Upper lobe of right lung (tissue), 1 donor: ENCODE measurements at regions not wholly inside any gene's neighbourhood (a gene's known extent, or its start where the extent isn't known, plus 50 kb on each side); places are given as distances from the start of the nearest gene placed in this dataset.

Experiments used
- ATAC-seq: fragments of 200-7000 bp; cut with Tn5 transposase; one replicate; pipeline ENCODE4 v1.9.1; 2020; ENCODE audit warnings: mild to moderate bottlenecking, moderate library complexity
- DNase-seq: peaks from one replicate; pipeline ENCODE4 v3.0.0-alpha.2; 2020
- H3K27ac ChIP-seq: fragments of 200-600 bp; one replicate; pipeline ENCODE4 v1.8.0; 2022
- H3K27me3 ChIP-seq: fragments of 200-600 bp; one replicate; pipeline ENCODE4 v1.8.0; 2022; ENCODE audit warnings: mild to moderate bottlenecking
- H3K36me3 ChIP-seq: fragments of 200-600 bp; one replicate; pipeline ENCODE4 v1.8.0; 2022
- H3K4me1 ChIP-seq: fragments of 200-600 bp; one replicate; pipeline ENCODE4 v1.8.0; 2022
- H3K4me3 ChIP-seq: fragments of 200-600 bp; one replicate; pipeline ENCODE4 v1.8.0; 2022; ENCODE audit warnings: mild to moderate bottlenecking
- H3K9me3 ChIP-seq: fragments of 200-600 bp; one replicate; pipeline ENCODE4 v1.8.0; 2022
- intact Hi-C: fragments of 100-400 bp; cut with DNase I; formaldehyde crosslinking; loops from one replicate; pipeline ENCODE4 v1.11.0; 2022
- TF ChIP-seq, protein P1 (sequence below): fragments of 200-600 bp; IDR thresholded peaks from one replicate; pipeline ENCODE4 v1.8.0; 2022; ENCODE audit warnings: antibody characterized with exemption
- donor health status: DM: no; HTN: yes; CAD: no; lungs with severe emphysema.

GRCh38 chr15:46365572-46365971 is 730.7 kb downstream of the SQOR start:
- ATAC-seq (no peak), DNase-seq (no peak)
- Histone ChIP-seq H3K9me3 (no peaks in the 10 kb centered on the region), H3K36me3 (no peaks in the 10 kb centered on the region), H3K4me3 (no peak overlapping the region), H3K27ac (no peak overlapping the region), H3K4me1 (no peaks in the 10 kb centered on the region), H3K27me3 (no peaks in the 10 kb centered on the region)
- intact Hi-C loops = no loop called here
- TF ChIP-seq, protein P1, sequence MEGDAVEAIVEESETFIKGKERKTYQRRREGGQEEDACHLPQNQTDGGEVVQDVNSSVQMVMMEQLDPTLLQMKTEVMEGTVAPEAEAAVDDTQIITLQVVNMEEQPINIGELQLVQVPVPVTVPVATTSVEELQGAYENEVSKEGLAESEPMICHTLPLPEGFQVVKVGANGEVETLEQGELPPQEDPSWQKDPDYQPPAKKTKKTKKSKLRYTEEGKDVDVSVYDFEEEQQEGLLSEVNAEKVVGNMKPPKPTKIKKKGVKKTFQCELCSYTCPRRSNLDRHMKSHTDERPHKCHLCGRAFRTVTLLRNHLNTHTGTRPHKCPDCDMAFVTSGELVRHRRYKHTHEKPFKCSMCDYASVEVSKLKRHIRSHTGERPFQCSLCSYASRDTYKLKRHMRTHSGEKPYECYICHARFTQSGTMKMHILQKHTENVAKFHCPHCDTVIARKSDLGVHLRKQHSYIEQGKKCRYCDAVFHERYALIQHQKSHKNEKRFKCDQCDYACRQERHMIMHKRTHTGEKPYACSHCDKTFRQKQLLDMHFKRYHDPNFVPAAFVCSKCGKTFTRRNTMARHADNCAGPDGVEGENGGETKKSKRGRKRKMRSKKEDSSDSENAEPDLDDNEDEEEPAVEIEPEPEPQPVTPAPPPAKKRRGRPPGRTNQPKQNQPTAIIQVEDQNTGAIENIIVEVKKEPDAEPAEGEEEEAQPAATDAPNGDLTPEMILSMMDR = no peak

GRCh38 chr15:46366360-46367007 is 731.7 kb downstream of the SQOR start:
- Histone ChIP-seq H3K27ac (no peak overlapping the region), H3K27me3 (no peaks in the 10 kb centered on the region), H3K4me3 (no peak overlapping the region), H3K9me3 (no peaks in the 10 kb centered on the region), H3K36me3 (no peaks in the 10 kb centered on the region), H3K4me1 (no peaks in the 10 kb centered on the region)
- no peak for ATAC-seq
- intact Hi-C loops = no loop called here
- no peak for DNase-seq
- TF ChIP-seq, protein P1 = no peak

- DNase-seq (no peak), ATAC-seq (no peak)
- H3K27me3 ChIP-seq = no peaks in the 10 kb centered on the region
- no peaks in the 10 kb centered on the region for H3K4me1 ChIP-seq
- no peaks in the 10 kb centered on the region for H3K9me3 ChIP-seq
- TF ChIP-seq, protein P1 = no peak
- no peaks in the 10 kb centered on the region for H3K36me3 ChIP-seq
- intact Hi-C loops = no loop called here
- H3K4me3 ChIP-seq = no peak overlapping the region
- no peak overlapping the region for H3K27ac ChIP-seq
Observed at GRCh38 chr15:46383978-46384377, 749.1 kb downstream of the SQOR start.

DNA sequence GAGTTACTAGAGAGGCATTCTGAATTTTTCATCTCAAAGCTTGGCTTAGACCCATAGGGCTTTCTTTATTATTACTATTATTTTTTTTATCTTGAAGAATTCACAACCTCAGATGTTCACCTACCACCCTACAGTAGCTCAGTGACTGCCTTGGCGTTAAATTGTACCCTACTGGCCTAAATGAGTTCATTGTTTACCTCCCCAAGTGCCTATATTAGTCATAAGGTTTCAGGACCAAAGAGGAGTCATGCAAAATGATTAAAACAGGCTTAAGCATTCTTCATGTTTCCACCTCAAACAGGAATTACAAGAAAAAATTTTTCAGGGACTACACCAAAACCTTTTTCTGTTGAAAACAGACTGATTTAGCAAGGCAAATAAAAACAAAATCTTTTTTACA is 751.5 kb downstream of the SQOR start:
- H3K4me3 ChIP-seq = no peak overlapping the region
- no peaks in the 10 kb centered on the region for H3K27me3 ChIP-seq
- no peaks in the 10 kb centered on the region for H3K4me1 ChIP-seq
- H3K36me3 ChIP-seq = no peaks in the 10 kb centered on the region
- no peak for ATAC-seq
- TF ChIP-seq, protein P1 = no peak
- intact Hi-C loops = no loop called here
- peaks cover 7% of the 10 kb centered on the region for H3K9me3 ChIP-seq
- DNase-seq = no peak
- H3K27ac ChIP-seq = no peak overlapping the region

DNA sequence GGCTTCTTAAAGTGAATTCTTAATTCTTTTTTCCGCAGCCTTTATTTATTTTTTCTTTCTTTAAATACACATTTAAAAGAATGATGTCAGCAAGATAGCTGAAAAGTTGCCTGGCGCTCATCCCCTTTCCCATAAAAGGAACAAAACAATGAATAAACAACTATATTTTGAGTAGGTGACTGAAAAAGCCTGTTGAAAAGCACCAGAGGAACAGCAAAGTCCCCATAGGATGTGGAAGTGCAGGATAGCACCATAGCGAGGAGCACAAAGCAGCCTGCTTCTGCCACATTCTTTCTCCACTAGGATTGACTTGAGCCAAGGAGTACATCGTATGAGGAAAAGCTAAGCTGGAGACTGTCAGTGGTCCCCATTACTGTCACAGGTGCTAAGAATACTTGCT is 754.9 kb downstream of the SQOR start:
- ATAC-seq (no peak), DNase-seq (no peak)

More for the DNA sequence above, 754.9 kb downstream of the SQOR start:
- no peaks in the 10 kb centered on the region for H3K4me1 ChIP-seq
- H3K36me3 ChIP-seq = no peaks in the 10 kb centered on the region
- no peaks in the 10 kb centered on the region for H3K27me3 ChIP-seq
- H3K9me3 ChIP-seq = peaks cover 12% of the 10 kb centered on the region
- no peak overlapping the region for H3K27ac ChIP-seq
- no peak overlapping the region for H3K4me3 ChIP-seq
- intact Hi-C loops = no loop called here
- TF ChIP-seq, protein P1 = no peak
